ENCODE measurements at regions not wholly inside any gene's neighbourhood (a gene's known extent, or its start where the extent isn't known, plus 50 kb on each side); places are given as distances from the start of the nearest gene placed in this dataset.

GRCh38 chr4:59223292-59223941, 1976.7 kb upstream of the ADGRL3 start (continued):
- no peak for TF ChIP-seq ATF3 (IDR thresholded peaks at IDR 0.05; ENCODE audit: insufficient read depth, low read depth, low read length)
- no peak for TF ChIP-seq EP300 (IDR thresholded peaks at IDR 0.05; ENCODE audit: borderline replicate concordance in 1 of 2, low read depth in 2 of 2, low read length in 2 of 2)
- no peak for TF ChIP-seq ATF2 (IDR thresholded peaks at IDR 0.05; ENCODE audit: low read length)
- TF ChIP-seq E2F6 (IDR thresholded peaks at IDR 0.05) = no peak
- no peak for TF ChIP-seq HDAC6 (IDR thresholded peaks at IDR 0.05; ENCODE audit: low read depth, low read length)
- no peak for TF ChIP-seq NRF1 (IDR thresholded peaks at IDR 0.05; ENCODE audit: low read depth, low read length)
- TF ChIP-seq TEAD4 (IDR thresholded peaks at IDR 0.05; ENCODE audit: low read depth, low read length) = no peak
- TF ChIP-seq FOSL1 (IDR thresholded peaks at IDR 0.05; ENCODE audit: insufficient read depth, low read depth, low read length) = no peak
